A549 (cell line): ENCODE measurements at regions not wholly inside any gene's neighbourhood (a gene's known extent, or its start where the extent isn't known, plus 50 kb on each side); places are given as distances from the start of the nearest gene placed in this dataset.

Source experiments
- CHD2 ChIP-seq: fragments of 150-350 bp; IDR thresholded peaks from 2 replicates; pipeline ENCODE4 v1.6.1; 2014; ENCODE audit warnings: low read length; ENCODE audit not compliant: partially characterized antibody
- CTCF ChIP-seq: fragments of >200 bp; sonication (Bioruptor Twin); formaldehyde crosslinking; IDR thresholded peaks from 3 replicates; pipeline ENCODE4 v1.5.1; 2016

GRCh38 chr6:141203902-141204575 is 928.7 kb upstream of the GJE1 start:
- no peak for TF ChIP-seq CHD2
- no peak for TF ChIP-seq CTCF
